Right lobe of liver (tissue), 6 donors: ENCODE measurements at regions not wholly inside any gene's neighbourhood (a gene's known extent, or its start where the extent isn't known, plus 50 kb on each side); places are given as distances from the start of the nearest gene placed in this dataset.

Experiments used
- ATAC-seq, 4 donors: fragments of 200-7000 bp; cut with Tn5 transposase; one replicate each; pipeline ENCODE4 v1.9.1; 2020; ENCODE audit warnings: mild to moderate bottlenecking in 4 of 4, moderate library complexity in 4 of 4
- DNase-seq, 3 donors: peaks; one replicate each; pipeline ENCODE4 v3.0.0-alpha.2; 2020
- H3K27ac ChIP-seq, 3 donors: fragments of 200-600 bp; one replicate each; pipeline ENCODE4 v1.8.0; 2022
- H3K27me3 ChIP-seq, 2 donors: fragments of 200-600 bp; one replicate each; pipeline ENCODE4 v1.8.0; 2022
- H3K36me3 ChIP-seq, 4 donors: fragments of 200-600 bp; sonication (generic) in 1 of 4; one replicate each; pipeline versions ENCODE4 v1.5.1 to v1.8.0; 2017 to 2022; ENCODE audit warnings: control low read depth in 1 of 4
- H3K4me1 ChIP-seq, 4 donors: fragments of 200-600 bp; sonication (generic) in 1 of 4; one replicate each; pipeline versions ENCODE4 v1.5.1 to v1.8.0; 2017 to 2022; ENCODE audit warnings: control low read depth in 1 of 4
- H3K4me3 ChIP-seq, 3 donors: fragments of 200-600 bp; one replicate each; pipeline ENCODE4 v1.8.0; 2022
- H3K9me3 ChIP-seq, 4 donors: fragments of 200-600 bp; sonication (generic) in 1 of 4; one replicate each; pipeline versions ENCODE4 v1.5.1 to v1.8.0; 2017 to 2022; ENCODE audit warnings: control low read depth in 1 of 4
- CTCF ChIP-seq, 4 donors: fragments of 200-600 bp in 3 of 4; fragments of 450-650 bp in 1 of 4; IDR thresholded peaks; one replicate each; pipeline versions ENCODE4 v1.5.1 to v1.8.0; 2016 to 2022; ENCODE audit warnings: antibody characterized with exemption in 4 of 4, mild to moderate bottlenecking in 2 of 4
- POLR2A ChIP-seq: fragments of 450-650 bp; IDR thresholded peaks from one replicate; pipeline ENCODE4 v1.6.1; 2017; ENCODE audit warnings: antibody characterized with exemption, mild to moderate bottlenecking
- WGBS: methylation state at CpG from one replicate; pipeline ENCODE4 v1.1.6; 2018; ENCODE audit warnings: low coverage, low lambda C conversion rate; ENCODE audit not compliant: insufficient coverage; ENCODE audit errors: missing lambda C conversion rate; 5-methylcytosine and 5-hydroxymethylcytosine counted together
- intact Hi-C, 2 donors: fragments of 100-400 bp; cut with DNase I; formaldehyde crosslinking; loops; one replicate each; pipeline versions ENCODE4 v1.11.2 to v1.14.1; 2022
- donor health status: DM: no; HTN: yes; CAD: no.
- donor health status: DM: no; HTN: no; CAD: no.
- donor health status: DM: no; HTN: no; CAD: no.
- donor health status: DM: no; HTN: yes; CAD: no.
- donor health status: DM: no; HTN: yes; CAD: no.

GRCh38 chr4:62543002-62543401 is 1342.9 kb downstream of the ADGRL3 start:
- 63% methylated on average over 2 of the region's 2 CpGs for WGBS
- no peak for TF ChIP-seq POLR2A
- no peak for TF ChIP-seq CTCF (IDR thresholded peaks at IDR 0.05)
- Histone ChIP-seq H3K27ac (no peak overlapping the region), H3K9me3 (no peaks in the 10 kb centered on the region), H3K27me3 (no peaks in the 10 kb centered on the region), H3K4me3 (no peak overlapping the region), H3K36me3 (no peaks in the 10 kb centered on the region), H3K4me1 (no peaks in the 10 kb centered on the region)
- DNase-seq (no peak), ATAC-seq (no peak)
- intact Hi-C loops = no loop called here

- DNase-seq = no peak
- intact Hi-C loops = no loop called here
- ATAC-seq = no peak
Observed at GRCh38 chr4:62533573-62533972, 1333.4 kb downstream of the ADGRL3 start.

GRCh38 chr4:62531731-62532130 is 1331.6 kb downstream of the ADGRL3 start:
- no peaks in the 10 kb centered on the region for H3K9me3 ChIP-seq
- no peaks in the 10 kb centered on the region for H3K4me1 ChIP-seq
- H3K27ac ChIP-seq = no peak overlapping the region
- TF ChIP-seq POLR2A = no peak
- TF ChIP-seq CTCF (IDR thresholded peaks at IDR 0.05) = no peak
- intact Hi-C loops = no loop called here
- no peak overlapping the region for H3K4me3 ChIP-seq
- H3K36me3 ChIP-seq = no peaks in the 10 kb centered on the region
- ATAC-seq = no peak
- 33% methylated on average over 1 of the region's 1 CpG for WGBS
- no peak for DNase-seq
- no peaks in the 10 kb centered on the region for H3K27me3 ChIP-seq

More at GRCh38 chr4:62533573-62533972, 1333.4 kb downstream of the ADGRL3 start:
- Histone ChIP-seq H3K27ac (no peak overlapping the region), H3K4me1 (no peaks in the 10 kb centered on the region), H3K36me3 (no peaks in the 10 kb centered on the region), H3K4me3 (no peak overlapping the region), H3K27me3 (no peaks in the 10 kb centered on the region), H3K9me3 (no peaks in the 10 kb centered on the region)
- TF ChIP-seq POLR2A (no peak), CTCF (IDR thresholded peaks at IDR 0.05) (no peak)

GRCh38 chr4:62531264-62531663 is 1331.1 kb downstream of the ADGRL3 start:
- intact Hi-C loops = no loop called here
- no peak for DNase-seq
- TF ChIP-seq CTCF (IDR thresholded peaks at IDR 0.05) = no peak
- no peak for TF ChIP-seq POLR2A
- H3K4me1 ChIP-seq = no peaks in the 10 kb centered on the region
- WGBS = 29% methylated on average over 1 of the region's 1 CpG
- no peak for ATAC-seq
- H3K36me3 ChIP-seq = no peaks in the 10 kb centered on the region
- H3K27ac ChIP-seq = no peak overlapping the region
- H3K27me3 ChIP-seq = no peaks in the 10 kb centered on the region
- H3K4me3 ChIP-seq = no peak overlapping the region
- no peaks in the 10 kb centered on the region for H3K9me3 ChIP-seq

GRCh38 chr4:62528874-62529273 is 1328.7 kb downstream of the ADGRL3 start:
- no peaks in the 10 kb centered on the region for H3K36me3 ChIP-seq
- WGBS = 19% methylated on average over 2 of the region's 2 CpGs
- H3K4me3 ChIP-seq = no peak overlapping the region
- intact Hi-C loops = no loop called here
- no peaks in the 10 kb centered on the region for H3K4me1 ChIP-seq
- DNase-seq (no peak), ATAC-seq (no peak)
- H3K9me3 ChIP-seq = no peaks in the 10 kb centered on the region
- no peak overlapping the region for H3K27ac ChIP-seq
- no peaks in the 10 kb centered on the region for H3K27me3 ChIP-seq
- no peak for TF ChIP-seq CTCF (IDR thresholded peaks at IDR 0.05)
- TF ChIP-seq POLR2A = no peak
